Fibroblast of lung (primary cell): ENCODE measurements at regions not wholly inside any gene's neighbourhood (a gene's known extent, or its start where the extent isn't known, plus 50 kb on each side); places are given as distances from the start of the nearest gene placed in this dataset.

Source experiments
- DNase-seq, 2 donors: peaks; one replicate each; pipeline versions ENCODE4 v3.0.0 to v3.0.0-alpha.2; 2010; ENCODE audit warnings: low read depth in 2 of 2
- H2AFZ ChIP-seq: 2 replicates; pipeline ENCODE4 v1.5.1; 2012; ENCODE audit warnings: low read length, control low read depth, inconsistent platforms
- H3K27ac ChIP-seq: 2 replicates; pipeline ENCODE4 v1.5.1; 2011; ENCODE audit warnings: low read length, control low read depth; ENCODE audit not compliant: insufficient read depth
- H3K27me3 ChIP-seq: 2 replicates; pipeline ENCODE4 v1.5.1; 2011; ENCODE audit warnings: mild to moderate bottlenecking, low read length; ENCODE audit not compliant: control insufficient read depth, insufficient read depth
- H3K36me3 ChIP-seq: 2 replicates; pipeline ENCODE4 v1.5.1; 2011; ENCODE audit warnings: low read length; ENCODE audit not compliant: control insufficient read depth, insufficient read depth
- H3K4me1 ChIP-seq: 2 replicates; pipeline ENCODE4 v1.5.1; 2011; ENCODE audit warnings: low read length; ENCODE audit not compliant: control insufficient read depth, insufficient read depth; ENCODE audit errors: extremely low read depth
- H3K4me2 ChIP-seq: 2 replicates; pipeline ENCODE4 v1.5.1; 2011; ENCODE audit warnings: low read length, control low read depth; ENCODE audit not compliant: insufficient read depth; ENCODE audit errors: extremely low read depth
- H3K4me3 ChIP-seq, 4 experiments: fragments of 200-600 bp in 1 of 4; sonication (generic) in 1 of 4; replicated peaks in 1 of 4; 2 replicates each; pipeline ENCODE4 v1.5.1; 2011 to 2016; ENCODE audit warnings: low read length in 4 of 4, low read depth in 3 of 4, mild to moderate bottlenecking in 3 of 4, control low read depth in 2 of 4, inconsistent platforms in 1 of 4, mixed read lengths in 1 of 4; ENCODE audit not compliant: insufficient read depth in 1 of 4; ENCODE audit errors: control extremely low read depth in 1 of 4
- H3K79me2 ChIP-seq: 2 replicates; pipeline ENCODE4 v1.5.1; 2012; ENCODE audit warnings: mild to moderate bottlenecking, low read length, inconsistent platforms; ENCODE audit not compliant: control insufficient read depth, insufficient read depth
- H3K9ac ChIP-seq: 2 replicates; pipeline ENCODE4 v1.5.1; 2011; ENCODE audit warnings: mild to moderate bottlenecking, low read length, control low read depth; ENCODE audit not compliant: insufficient read depth
- H3K9me3 ChIP-seq: 2 replicates; pipeline ENCODE4 v1.5.1; 2012; ENCODE audit warnings: low read depth, low read length; ENCODE audit not compliant: control insufficient read depth, insufficient read depth
- H4K20me1 ChIP-seq: 2 replicates; pipeline ENCODE4 v1.5.1; 2011; ENCODE audit warnings: low read length; ENCODE audit not compliant: control insufficient read depth, insufficient read depth; ENCODE audit errors: extremely low read depth
- EZH2 ChIP-seq: IDR thresholded peaks from 2 replicates; pipeline ENCODE4 v1.5.1; 2012; ENCODE audit warnings: low read length, control low read depth, mild to moderate bottlenecking; ENCODE audit errors: missing control alignments
- TF ChIP-seq, protein P1 (sequence below), 2 donors: IDR thresholded peaks in 1 of 2; conservative IDR thresholded peaks in 1 of 2; 1 replicate in 1 of 2; 2 replicates in 1 of 2; pipeline ENCODE4 v1.5.1; 2011 to 2012; ENCODE audit warnings: low read length in 2 of 2, control low read depth in 1 of 2, inconsistent platforms in 1 of 2, low read depth in 1 of 2, mild to moderate bottlenecking in 1 of 2

- Histone ChIP-seq H3K36me3 (no peaks in the 10 kb centered on the region), H3K4me1 (no peaks in the 10 kb centered on the region), H4K20me1 (no peaks in the 10 kb centered on the region), H2AFZ (no peak overlapping the region), H3K9me3 (no peaks in the 10 kb centered on the region), H3K9ac (no peak overlapping the region), H3K79me2 (no peaks in the 10 kb centered on the region), H3K4me2 (no peak overlapping the region), H3K27ac (no peak overlapping the region), H3K27me3 (no peaks in the 10 kb centered on the region), H3K4me3 (no peak overlapping the region)
- no peak for TF ChIP-seq EZH2
- TF ChIP-seq, protein P1, sequence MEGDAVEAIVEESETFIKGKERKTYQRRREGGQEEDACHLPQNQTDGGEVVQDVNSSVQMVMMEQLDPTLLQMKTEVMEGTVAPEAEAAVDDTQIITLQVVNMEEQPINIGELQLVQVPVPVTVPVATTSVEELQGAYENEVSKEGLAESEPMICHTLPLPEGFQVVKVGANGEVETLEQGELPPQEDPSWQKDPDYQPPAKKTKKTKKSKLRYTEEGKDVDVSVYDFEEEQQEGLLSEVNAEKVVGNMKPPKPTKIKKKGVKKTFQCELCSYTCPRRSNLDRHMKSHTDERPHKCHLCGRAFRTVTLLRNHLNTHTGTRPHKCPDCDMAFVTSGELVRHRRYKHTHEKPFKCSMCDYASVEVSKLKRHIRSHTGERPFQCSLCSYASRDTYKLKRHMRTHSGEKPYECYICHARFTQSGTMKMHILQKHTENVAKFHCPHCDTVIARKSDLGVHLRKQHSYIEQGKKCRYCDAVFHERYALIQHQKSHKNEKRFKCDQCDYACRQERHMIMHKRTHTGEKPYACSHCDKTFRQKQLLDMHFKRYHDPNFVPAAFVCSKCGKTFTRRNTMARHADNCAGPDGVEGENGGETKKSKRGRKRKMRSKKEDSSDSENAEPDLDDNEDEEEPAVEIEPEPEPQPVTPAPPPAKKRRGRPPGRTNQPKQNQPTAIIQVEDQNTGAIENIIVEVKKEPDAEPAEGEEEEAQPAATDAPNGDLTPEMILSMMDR (conservative IDR thresholded peaks at IDR 0.05 in 1 of 2, IDR thresholded peaks at IDR 0.05 in 1 of 2; ENCODE audit: low read depth in 1 of 2, low read length in 2 of 2): no peak
- no peak for DNase-seq
Observed at GRCh38 chr11:45583981-45584566, 81.3 kb downstream of the CHST1 start.

DNA sequence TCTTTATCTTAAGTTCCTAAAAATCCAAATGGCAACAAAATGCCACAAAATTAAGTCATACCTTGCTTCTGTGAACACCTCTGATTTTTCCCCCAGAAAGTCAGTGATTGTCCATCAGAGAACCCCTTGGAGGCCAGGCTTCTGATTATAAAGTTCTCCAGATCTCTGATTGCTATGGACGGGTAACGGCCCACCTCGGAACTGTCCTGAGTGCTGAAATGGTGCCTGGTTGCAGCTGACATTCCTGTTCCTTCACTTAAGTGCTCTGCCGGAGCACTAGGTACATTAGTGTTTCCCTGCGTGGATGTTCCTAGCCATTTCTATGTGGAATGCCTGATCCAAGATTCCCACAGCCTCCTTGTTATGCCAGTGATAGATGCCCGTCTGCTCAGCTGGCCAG, 85.0 kb downstream of the CHST1 start:
- H3K4me2 ChIP-seq: no peak overlapping the region
- H3K4me3 ChIP-seq: no peak overlapping the region
- no peaks in the 10 kb centered on the region for H3K36me3 ChIP-seq
- no peaks in the 10 kb centered on the region for H3K9me3 ChIP-seq
- H3K27me3 ChIP-seq: no peaks in the 10 kb centered on the region
- H2AFZ ChIP-seq: no peak overlapping the region
- H3K79me2 ChIP-seq: no peaks in the 10 kb centered on the region
- H3K27ac ChIP-seq: no peak overlapping the region
- H4K20me1 ChIP-seq: no peaks in the 10 kb centered on the region
- no peak overlapping the region for H3K9ac ChIP-seq
- DNase-seq: peak; percentile 25 to 29
- no peaks in the 10 kb centered on the region for H3K4me1 ChIP-seq
- TF ChIP-seq, protein P1 (conservative IDR thresholded peaks at IDR 0.05 in 1 of 2, IDR thresholded peaks at IDR 0.05 in 1 of 2; ENCODE audit: low read depth in 1 of 2, low read length in 2 of 2): no peak
- TF ChIP-seq EZH2: no peak

DNA sequence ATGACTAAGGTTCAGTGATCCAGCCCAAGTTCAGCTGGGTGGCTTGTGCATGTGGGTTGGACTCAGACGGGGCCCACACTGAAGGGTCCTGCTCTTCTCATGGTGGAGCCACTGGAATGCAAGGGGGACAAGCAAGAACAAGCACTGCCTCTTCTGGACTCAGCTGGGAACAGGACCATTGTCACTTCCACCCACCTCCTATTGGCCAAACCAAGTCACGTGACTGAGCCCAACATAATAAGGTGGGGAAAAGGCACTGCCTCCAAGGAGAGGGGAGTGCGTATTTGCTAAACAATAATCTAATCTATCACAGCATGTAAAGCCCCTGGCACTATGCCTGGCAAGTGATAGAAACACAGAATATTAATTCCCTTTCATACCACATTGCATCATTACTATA, 87.1 kb downstream of the CHST1 start:
- TF ChIP-seq, protein P1 (conservative IDR thresholded peaks at IDR 0.05 in 1 of 2, IDR thresholded peaks at IDR 0.05 in 1 of 2; ENCODE audit: low read depth in 1 of 2, low read length in 2 of 2): no peak
- no peak for TF ChIP-seq EZH2
- Histone ChIP-seq H3K79me2 (no peaks in the 10 kb centered on the region), H3K9ac (no peak overlapping the region), H3K4me1 (no peaks in the 10 kb centered on the region), H3K9me3 (no peaks in the 10 kb centered on the region), H2AFZ (no peak overlapping the region), H3K4me2 (no peak overlapping the region), H3K4me3 (no peak overlapping the region), H3K27ac (no peak overlapping the region), H3K36me3 (no peaks in the 10 kb centered on the region), H3K27me3 (no peaks in the 10 kb centered on the region), H4K20me1 (no peaks in the 10 kb centered on the region)
- no peak for DNase-seq
